Heart left ventricle (tissue), 13 donors: ENCODE measurements at regions not wholly inside any gene's neighbourhood (a gene's known extent, or its start where the extent isn't known, plus 50 kb on each side); places are given as distances from the start of the nearest gene placed in this dataset.

Experiments
- CTCF ChIP-seq, 12 donors: fragments of 200-600 bp; sonication (generic) in 4 of 12; IDR thresholded peaks; one replicate each; pipeline versions ENCODE4 v1.5.0 to v1.8.0; 2018 to 2022; ENCODE audit warnings: antibody characterized with exemption in 12 of 12, mild to moderate bottlenecking in 5 of 12
- POLR2A ChIP-seq, 2 donors: fragments of 450-650 bp; IDR thresholded peaks; one replicate each; pipeline ENCODE4 v1.6.1; 2017; ENCODE audit warnings: antibody characterized with exemption in 2 of 2, mild to moderate bottlenecking in 2 of 2, moderate library complexity in 2 of 2
- donor health status: ischemic (EF 13 %, LVEDD 7.1; RV severe dilation, severe dysfunction).
- donor health status: DM: no; HTN: yes; CAD: no.
- donor health status: DM: no; HTN: no; CAD: no.
- donor health status: ischemic (EF 25% LVEDD 6.9; RV normal size, moderate dysfunction).
- donor health status: ischemic (EF 25% LVEDD 5.7; RV mildly dilated, moderate dysfunction).
- donor health status: ischemic (EF 35%, LVEDD 5.7; RV mildly dilated, moderate dysfunction).
- donor health status: nonischemic (EF 11% LVEDD 7.7; RV severe dilation, severe dysfunction).
- donor health status: DM: yes; HTN: yes; CAD: no.
- donor health status: PGD.
- donor health status: ischemic (EF 29% LVEDD 5.4; RV normal size, mild dysfunction).
- donor health status: nonischemic (EF 23%, LVEDD 6.1; RV moderate dilation, normal function).

- TF ChIP-seq CTCF (IDR thresholded peaks at IDR 0.05) (no peak), POLR2A (IDR thresholded peaks at IDR 0.05) (no peak)
Observed at GRCh38 chr11:69923641-69924307, 104.6 kb upstream of the FGF3 start.
